T-helper 2 cell treated with Interferon-gamma antibody and Interleukin-4, amounts not matched to agents 100 ng/mL and 5 ng/mL, for 36 hours (primary cell): ENCODE measurements at regions not wholly inside any gene's neighbourhood (a gene's known extent, or its start where the extent isn't known, plus 50 kb on each side); places are given as distances from the start of the nearest gene placed in this dataset.
"Not testable (repeated sequence)": the region's sequence is repeated elsewhere in the genome, so short reads cannot be mapped to it uniquely, and the experiment has no call there.

ENCODE experiments used
- intact Hi-C: fragments of 100-400 bp; cut with micrococcal nuclease; formaldehyde crosslinking; loops from one replicate; pipeline ENCODE4 v1.15.1; 2023

DNA sequence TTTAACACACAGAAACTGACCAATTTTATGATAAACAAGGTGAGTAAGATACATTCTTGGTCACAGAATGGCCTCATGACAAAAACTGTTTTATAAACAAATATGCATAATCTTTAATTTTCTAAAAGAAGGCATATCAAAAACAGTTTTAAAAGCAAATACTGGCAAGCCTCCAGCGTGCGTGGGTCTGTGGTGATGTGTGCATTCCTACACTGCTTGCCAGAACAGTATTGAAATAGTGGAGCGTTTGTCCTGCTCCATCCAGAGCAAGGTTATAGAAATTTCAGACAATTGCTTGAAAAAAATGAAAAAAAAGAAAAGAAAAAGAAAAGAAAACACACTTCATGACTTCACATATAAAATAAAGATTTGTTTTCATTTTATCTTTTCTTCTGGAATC, 140.9 kb downstream of the MZT1 start:
- intact Hi-C loops = no loop called here

DNA sequence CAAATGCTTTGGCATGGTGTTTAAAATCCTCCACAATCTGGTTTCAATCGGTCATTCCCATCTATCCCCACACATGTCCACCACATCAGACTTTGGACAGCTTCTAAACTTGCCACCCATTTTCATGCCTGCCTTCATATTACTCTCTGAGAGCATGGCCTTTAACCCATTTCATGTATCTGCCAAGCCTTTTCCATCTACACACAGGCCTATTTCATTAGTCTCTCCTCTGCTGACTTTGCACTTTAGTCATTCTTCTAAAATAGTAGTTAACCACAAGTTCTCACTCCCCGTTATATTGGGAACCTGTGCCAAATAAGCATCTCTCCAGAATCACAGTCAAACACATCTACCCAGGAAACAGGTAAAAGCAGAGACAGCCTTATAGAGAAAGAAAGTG, 142.2 kb downstream of the MZT1 start:
- intact Hi-C loops = no loop called here

DNA sequence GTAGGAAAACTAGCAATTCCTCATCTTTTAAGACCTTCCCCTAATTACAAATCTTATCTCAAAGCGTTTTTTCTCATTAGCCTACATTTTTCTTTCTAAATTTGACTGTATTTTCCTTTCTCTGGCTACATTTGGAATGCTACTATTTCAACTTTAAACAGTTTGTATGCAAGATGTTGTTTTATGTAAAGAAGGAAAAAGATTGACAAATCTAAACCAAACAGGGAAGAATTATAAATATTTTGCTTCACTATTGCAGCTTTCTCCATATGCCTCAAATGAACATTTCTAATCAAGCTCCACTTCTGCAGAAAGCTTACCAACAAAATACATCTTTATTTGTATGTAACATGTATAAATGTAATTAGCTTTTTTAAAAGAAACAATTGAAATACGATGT, 156.2 kb downstream of the MZT1 start:
- intact Hi-C loops = no loop called here

DNA sequence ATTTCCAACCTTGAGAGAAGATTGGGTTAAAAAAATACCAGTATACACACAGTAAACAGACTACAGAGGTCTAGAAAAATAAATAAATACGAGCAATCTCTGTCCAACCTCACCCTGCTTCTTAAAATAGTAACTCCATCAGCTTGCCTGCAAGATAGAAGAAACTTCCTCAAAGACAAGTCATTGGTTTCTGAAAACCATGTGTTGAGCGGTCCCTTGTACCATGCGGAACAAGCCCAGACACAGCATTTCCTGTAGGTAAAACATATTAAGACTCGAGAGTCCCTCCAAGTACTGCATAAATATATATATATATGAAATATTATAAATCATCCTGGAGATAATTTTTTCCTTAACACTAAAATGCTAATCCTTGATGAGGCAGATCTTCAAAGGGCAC, 157.4 kb downstream of the MZT1 start:
- intact Hi-C loops = no loop called here

DNA sequence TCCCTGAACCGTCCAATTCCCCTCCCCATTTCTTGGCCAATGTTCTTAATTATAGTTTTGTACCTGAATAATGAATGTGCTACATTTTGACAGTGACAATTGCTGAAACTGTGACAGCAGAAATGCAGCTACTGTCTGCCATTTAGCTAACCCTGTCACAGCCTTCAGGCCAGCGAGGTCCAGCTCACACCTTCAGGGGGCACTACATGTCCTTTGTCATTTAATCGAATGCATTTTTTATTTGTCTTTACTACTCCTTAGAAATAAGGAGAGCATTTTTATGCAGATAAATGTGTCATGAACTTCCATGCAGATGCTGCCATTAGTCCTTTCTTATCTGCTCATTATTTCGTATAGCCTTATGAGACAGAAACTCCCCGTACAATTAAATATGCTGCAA, 159.9 kb downstream of the MZT1 start:
- intact Hi-C loops = no loop called here

DNA sequence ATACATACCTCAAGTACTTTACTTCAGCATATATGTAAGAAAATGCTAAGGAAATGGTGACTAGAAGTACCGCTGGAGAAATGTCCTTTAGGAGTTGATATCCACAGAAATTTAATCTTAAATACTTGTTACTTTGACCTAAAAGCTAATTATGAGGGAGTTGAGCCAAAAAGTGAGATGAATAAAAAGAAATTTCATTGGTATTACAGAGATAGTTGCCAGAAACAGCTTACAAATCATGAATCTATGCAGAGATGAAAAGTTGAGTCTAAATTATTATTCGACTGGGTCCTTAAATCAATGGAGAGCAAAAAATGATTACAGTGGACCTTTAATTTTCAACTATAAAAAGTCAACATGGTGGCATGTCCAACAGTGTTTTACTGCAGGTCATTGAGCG, 160.9 kb downstream of the MZT1 start:
- intact Hi-C loops = no loop called here

DNA sequence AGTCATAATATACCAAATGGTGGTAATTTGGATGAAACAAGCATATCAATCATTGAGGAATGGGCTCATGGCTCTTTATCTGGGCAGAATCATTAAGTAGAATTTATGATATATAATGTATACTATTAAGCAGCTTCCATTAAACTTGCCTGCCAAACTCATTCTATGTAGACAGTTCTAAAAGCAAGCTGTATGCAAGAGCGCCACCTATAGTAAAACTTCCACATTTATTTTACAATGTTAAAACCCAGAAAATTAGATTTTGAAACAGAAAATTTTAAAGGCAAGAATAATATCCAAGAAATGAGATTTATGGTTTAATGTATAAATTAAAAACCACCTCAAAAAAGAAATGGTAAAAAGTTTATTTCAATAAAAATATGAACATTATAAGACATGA, 161.5 kb downstream of the MZT1 start:
- intact Hi-C loops = no loop called here

DNA sequence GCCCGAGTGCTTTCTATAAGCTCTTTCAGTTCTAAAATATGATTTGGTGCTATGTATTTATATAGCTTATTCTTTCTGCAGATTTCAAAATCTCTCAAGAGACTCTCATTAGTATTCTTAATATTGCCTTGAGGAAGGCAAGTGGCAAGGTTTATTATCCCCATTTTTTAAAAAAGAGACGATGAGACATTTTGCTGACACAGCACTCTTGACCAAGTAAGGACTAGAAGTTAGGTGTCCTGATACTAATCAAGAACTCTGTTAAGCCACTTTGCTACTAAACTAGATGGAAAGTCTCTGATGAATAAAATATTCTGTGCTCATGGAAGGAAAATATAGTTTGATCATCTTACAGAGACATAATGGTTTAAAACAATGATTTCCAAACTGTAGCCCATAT, 164.7 kb downstream of the MZT1 start:
- intact Hi-C loops = no loop called here

DNA sequence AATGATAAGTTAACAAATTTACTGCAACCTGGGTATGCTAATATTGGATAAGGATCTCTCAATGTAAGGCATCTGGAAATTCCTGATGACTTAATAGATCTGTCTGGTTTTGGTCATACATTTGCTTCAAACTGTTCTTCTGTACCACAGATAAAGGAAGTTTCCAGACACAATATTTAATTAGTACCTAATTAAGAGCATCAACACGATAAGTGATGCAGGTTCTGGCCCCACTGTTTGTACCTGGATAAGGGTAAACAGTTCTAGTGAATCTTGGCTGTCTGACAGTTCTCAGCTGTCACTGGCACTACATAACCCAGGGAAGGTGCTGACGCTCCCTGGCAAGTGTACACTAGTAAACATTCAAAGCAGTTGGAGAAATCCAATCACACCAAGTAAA, 165.6 kb downstream of the MZT1 start:
- intact Hi-C loops = no loop called here

DNA sequence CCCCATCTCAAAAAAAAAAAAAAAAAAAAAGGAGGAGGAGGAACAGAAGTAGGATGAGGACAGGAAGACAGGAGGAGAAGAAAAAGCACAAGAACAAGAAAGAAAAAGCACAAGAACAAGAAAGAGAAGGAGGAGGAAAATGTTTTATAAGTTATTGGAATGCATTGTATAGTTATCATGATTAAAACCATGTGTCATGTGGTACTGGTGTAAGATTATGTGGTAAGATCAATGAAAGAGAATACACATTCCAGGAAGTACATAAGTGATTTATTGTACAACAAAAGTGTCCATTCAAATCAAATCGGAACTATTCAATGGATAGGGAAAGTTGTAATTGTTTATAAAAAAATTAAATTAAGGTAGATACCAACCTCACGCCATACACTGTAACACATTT, 167.7 kb downstream of the MZT1 start:
- intact Hi-C loops = no loop called here

DNA sequence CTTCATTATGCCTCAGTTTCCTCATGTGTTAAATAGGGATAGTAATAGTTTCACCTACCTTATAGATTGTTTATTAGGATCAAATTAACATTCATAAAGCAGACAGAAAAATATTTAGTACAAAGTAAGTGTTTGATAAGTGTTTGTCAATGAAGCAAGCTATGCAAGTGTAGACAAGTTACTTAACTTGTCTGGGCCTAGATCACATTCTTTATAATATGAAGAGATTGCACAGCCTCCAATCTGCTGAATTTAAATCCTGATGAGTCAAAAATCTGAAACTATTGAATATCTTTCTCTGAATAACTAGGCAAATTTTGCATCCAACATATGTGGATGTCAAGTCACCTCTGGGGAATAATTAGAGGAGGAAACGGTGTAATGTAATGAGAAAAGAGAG, 170.5 kb downstream of the MZT1 start:
- intact Hi-C loops = no loop called here

DNA sequence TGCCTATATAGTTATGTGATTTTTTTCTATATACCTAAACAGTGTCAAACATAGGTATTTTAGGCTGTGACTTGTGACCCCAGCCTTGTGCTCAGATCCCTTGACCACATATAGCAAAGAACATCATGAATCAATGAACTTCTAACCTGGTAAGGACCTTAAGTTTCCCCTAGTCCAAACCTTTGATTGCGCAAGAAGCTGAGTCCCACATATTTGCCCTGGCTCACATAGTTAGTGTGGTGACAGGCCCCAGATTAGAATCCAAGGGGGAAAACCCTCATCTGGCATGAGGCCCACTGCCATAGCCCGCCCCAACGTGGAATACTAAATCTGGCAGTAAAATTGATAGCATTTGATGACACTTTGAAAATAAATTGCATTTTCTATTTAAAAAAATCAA, 171.8 kb downstream of the MZT1 start:
- intact Hi-C loops = no loop called here

DNA sequence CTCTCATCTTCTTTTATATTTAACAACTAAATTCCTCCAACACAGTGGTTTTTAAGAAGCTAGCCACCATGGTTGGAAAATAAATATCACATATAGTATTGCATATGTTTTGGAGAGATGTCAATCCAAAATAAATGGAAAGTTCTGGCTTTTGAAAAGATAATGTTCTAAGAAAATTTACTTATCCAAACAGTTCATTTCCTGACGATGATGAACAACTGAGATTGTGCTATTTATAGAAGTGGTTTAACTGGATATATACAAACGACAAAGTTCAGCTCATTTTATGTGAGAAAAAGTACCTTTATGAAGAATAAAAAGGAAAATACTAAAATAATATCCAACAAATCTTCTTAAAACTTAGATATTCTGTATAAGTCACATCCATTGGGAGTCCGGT, 174.7 kb downstream of the MZT1 start:
- intact Hi-C loops = no loop called here

DNA sequence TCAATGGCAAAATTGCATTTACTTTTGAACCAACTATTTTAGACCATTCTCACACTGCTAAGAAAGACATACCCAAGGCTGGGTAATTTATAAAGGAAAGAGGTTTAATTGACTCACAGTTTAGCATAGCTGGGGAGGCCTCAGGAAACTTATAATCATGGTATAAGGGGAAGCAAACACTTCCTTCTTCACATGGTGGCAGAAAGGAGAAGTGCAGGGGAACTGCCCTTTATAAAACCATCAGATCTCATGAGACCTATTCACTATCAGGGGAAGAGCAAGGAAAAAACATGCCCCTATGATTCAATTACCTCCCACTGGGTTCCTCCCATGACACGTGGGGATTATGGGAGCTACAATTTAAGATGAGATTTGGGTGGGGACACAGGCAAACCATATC, 181.5 kb downstream of the MZT1 start:
- intact Hi-C loops = not testable (repeated sequence)

DNA sequence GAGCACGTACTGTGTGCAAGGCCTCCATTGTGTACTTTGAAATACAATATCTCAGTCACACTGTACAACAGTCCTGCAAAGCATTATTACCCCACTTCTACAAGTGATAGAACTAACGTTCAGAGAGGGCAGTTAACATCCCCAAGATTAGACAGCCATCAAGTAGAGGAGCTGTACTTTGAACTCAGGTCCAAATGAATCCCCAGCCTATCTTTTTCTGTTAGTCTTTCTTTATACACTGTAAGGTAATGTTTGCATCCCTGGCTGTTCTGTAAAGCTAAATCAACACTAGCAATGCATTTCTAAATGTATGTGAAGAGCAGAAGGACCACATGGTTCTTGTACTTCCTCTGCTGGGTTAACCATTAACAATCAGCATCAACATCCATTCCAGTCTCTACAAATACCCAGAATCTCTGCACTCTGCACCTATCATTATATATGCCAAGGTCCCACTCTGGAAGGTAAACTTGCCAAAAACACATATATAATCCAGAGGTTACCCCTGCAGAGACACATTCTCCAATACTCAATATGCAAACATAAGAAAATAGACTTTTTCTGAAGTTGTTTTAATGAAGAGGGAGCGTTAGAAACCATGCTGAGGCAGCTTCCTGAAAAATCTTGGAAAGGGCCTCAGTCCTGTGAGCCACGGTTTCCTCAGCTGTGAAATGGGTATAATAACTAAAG, 182.3 kb downstream of the MZT1 start:
- intact Hi-C loops = no loop called here

DNA sequence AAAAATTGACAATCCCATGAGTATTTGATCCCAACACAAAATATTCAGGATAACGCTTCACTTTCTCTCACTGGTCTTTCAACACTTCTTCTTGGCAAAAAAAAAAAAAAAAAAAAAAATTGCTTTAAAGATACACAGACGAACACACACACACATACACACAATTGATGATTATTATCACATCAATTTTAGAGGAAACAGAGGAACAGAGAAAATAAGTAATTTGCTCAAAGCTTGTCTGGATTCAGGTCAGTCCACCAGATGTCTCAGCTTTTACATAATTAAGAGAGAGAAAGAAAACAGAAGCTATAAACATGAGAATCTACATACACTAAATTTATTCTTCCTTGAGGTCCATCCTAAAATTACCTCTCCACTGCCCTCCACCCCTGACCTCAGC, 183.4 kb downstream of the MZT1 start:
- intact Hi-C loops = no loop called here

DNA sequence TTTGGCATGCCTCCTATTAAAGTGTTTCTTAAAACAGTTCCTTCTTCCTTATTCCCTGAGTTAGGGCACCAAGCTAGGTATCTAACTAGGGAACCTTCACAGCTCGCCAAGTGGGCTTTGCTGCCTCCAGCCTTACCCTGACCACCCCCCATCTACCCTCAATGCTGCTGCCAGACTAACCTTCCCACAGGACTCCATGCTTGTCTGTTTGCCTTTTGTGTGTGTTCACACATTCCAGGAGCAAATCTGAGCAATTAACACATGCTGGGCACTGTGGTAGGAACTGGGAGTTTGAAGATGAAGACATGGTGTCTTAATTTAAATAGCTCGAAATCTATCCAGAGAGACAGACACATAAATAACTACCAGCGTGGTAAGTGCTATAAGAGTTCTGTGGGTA, 185.2 kb downstream of the MZT1 start:
- intact Hi-C loops = no loop called here

DNA sequence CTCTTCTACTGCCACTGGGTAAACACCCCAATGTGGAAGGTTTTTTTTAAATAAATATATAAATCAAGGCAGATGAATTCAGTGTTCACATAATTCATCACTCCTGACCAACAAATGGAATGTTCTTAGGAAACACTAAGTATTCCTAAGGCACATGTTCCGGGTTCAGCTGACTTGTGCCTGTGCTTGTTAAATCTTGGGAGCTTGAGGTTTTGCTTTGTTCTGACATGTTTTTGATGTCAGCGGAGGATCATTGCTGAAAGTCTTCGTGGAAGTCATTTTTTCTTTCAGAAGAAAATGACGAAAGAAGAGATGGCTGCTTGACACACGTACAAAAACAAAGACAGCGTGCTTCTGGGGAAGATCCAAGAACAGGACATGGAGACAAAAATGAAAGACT, 185.8 kb downstream of the MZT1 start:
- intact Hi-C loops = no loop called here

DNA sequence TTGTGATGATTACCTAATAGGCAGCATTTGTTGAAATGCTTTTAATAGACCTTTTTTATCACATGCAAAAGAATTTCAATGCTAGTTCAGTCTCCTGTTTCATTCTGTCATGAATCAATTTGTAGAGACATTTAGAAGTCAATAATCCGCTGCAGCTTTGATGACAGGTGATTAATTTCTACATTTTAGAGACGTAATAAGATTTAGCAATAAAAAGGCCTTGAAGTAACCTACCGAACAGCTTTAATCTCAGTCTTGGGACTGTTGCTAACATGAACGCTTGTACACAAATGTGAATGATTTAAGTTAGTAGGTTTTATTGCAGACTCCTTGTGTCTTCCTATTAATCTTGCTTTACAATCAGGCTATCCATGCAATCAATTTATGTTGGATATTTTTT, 186.5 kb downstream of the MZT1 start:
- intact Hi-C loops = no loop called here

DNA sequence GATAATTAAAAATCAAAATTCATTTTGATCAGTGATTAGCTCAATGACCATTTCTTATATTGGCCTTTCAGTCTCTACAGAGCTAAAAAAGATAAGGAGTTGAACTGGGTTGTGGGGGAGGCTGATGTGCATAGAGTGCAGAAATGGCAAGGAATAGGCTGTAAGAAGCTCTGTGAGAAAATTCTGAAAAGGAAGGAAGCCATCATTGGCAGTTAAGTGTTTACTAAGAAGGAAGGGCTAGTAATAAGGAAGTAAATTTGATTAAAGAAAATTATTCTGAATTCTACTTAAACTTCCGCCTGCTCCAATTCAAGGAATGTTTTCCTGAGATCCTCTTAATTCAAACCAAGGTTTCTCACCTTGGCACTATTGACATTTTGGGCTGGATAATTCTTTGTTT, 187.5 kb downstream of the MZT1 start:
- intact Hi-C loops = no loop called here

DNA sequence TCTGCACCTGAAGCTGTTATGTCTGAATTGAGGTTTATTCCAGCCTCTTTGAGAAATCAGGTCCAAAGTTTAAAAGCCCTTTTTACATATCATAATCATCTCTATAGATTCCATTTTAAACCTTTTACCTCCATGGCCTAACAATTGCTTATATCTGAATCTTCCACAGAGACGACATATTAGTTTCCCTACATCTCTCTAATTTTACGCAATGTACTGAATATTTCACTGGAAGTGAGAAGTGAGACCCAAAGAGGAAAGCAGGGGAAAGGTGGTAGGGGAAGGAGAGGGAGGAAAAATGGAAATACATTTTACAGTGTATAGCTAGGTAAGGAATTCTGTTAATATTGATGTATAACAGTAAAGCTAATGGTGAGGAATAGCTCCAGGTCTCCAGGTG, 189.6 kb downstream of the MZT1 start:
- intact Hi-C loops = no loop called here

DNA sequence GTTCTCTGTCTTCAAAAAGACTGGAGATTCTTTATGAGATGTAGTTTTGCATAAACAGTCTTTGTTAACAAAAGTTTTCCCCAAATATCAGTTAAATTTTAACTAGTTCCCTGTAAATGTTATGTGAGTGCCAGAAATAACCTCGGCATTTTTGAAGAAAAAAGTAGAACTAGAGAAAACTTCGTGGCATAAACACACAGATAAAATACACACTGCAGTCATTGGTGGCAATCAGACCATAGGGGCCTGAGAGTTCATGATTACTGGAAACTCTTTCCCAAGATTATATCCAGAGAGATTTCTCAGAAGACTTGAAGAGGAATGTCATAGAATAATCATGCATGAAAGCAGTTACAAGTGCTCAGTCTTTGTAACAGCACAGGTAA, 190.0 kb downstream of the MZT1 start:
- intact Hi-C loops = no loop called here

DNA sequence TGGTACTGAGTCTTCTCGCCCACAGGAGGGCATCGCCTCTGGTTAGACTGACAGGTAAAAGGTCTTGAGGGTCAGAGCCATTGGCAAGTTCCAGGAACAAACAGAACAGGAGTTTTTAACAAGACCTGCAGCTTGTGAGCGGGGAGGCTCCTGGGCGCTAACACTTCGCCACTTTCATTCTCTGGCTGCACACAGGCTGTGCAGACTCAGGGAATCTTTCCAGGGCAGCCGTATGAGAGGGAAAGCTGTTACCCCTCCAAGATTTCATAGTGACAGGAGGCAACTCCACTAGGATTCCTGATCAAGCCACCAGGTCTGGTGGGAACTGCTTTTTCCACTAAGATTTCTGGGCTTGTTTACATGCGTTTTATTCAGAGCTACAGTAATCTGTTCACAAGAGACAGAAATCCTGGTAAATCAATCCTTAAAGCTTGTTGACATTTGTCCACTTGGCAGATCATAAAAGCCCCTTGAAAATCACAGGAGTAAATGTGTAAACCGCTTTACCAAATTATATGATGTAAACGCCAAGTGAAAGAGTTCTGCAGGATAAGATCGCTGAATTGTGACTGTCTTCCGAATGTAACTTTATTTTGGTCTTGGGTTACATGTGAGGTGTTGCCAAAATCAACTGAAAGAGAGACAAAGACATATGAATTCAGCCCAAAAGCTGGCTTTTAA, 190.6 kb downstream of the MZT1 start:
- intact Hi-C loops = no loop called here
